Vagina (tissue), 2 donors: ENCODE measurements at regions not wholly inside any gene's neighbourhood (a gene's known extent, or its start where the extent isn't known, plus 50 kb on each side); places are given as distances from the start of the nearest gene placed in this dataset.
A peak's percentile ranks its signal among the peaks of the same experiment; 100 is the strongest.

Experiments used
- DNase-seq, 2 donors: peaks; one replicate each; pipeline ENCODE4 v3.0.0-alpha.2; 2017; ENCODE audit errors: extremely low spot score in 2 of 2
- H3K27ac ChIP-seq: fragments of 200-600 bp; sonication (generic); one replicate; pipeline ENCODE4 v1.5.1; 2019
- H3K27me3 ChIP-seq: fragments of 200-600 bp; sonication (generic); one replicate; pipeline ENCODE4 v1.5.1; 2019
- H3K36me3 ChIP-seq, 2 donors: fragments of 200-600 bp; sonication (generic); one replicate each; pipeline ENCODE4 v1.5.1; 2017 to 2019
- H3K4me1 ChIP-seq: fragments of 200-600 bp; sonication (generic); one replicate; pipeline ENCODE4 v1.5.1; 2019
- H3K4me3 ChIP-seq, 2 donors: fragments of 200-600 bp; sonication (generic); 1 replicate in 1 of 2; 2 replicates in 1 of 2; pipeline ENCODE4 v1.5.1; 2016 to 2019
- H3K9me3 ChIP-seq: fragments of 200-600 bp; sonication (generic); one replicate; pipeline ENCODE4 v1.5.1; 2019
- POLR2A ChIP-seq, 2 donors: fragments of 450-650 bp; IDR thresholded peaks; one replicate each; pipeline ENCODE4 v1.6.1; 2017; ENCODE audit warnings: antibody characterized with exemption in 2 of 2, mild to moderate bottlenecking in 2 of 2, moderate library complexity in 2 of 2
- POLR2AphosphoS5 ChIP-seq, 2 donors: sonication (generic); formaldehyde crosslinking; IDR thresholded peaks; one replicate each; pipeline ENCODE4 v1.9.0; 2017; ENCODE audit warnings: antibody characterized with exemption in 2 of 2, mild to moderate bottlenecking in 2 of 2, low read depth in 1 of 2; ENCODE audit not compliant: insufficient read depth in 1 of 2
- intact Hi-C: fragments of 100-400 bp; cut with DNase I; formaldehyde crosslinking; loops from one replicate; pipeline ENCODE4 v1.15.1; 2023
- TF ChIP-seq, protein P1 (sequence below), 3 experiments: fragments of 450-650 bp in 2 of 3; fragments of 200-600 bp in 1 of 3; sonication (generic) in 1 of 3; IDR thresholded peaks; one replicate each; pipeline ENCODE4 v1.5.1; 2017 to 2019; ENCODE audit warnings: antibody characterized with exemption in 3 of 3, mild to moderate bottlenecking in 2 of 3, moderate library complexity in 2 of 3

DNA sequence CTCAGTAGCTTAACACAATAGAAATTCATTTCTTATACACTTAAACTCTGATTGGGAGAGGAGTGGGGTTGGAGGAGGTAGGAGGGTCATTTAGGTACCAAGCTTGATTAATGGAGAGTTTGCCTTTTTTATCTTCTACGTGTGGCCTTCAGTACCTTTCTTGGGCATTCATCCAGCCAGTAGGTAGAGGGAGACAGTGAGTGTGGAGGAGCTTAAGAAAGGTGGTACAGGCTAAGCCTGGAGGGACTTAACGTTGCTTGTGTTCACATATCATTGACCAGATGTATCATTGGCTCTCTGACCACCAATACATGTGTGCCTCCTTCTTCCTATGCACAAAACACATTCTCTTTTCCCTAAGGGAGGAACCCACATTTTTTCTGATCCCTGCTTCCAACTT lies 232.9 kb upstream of the CRY1 start:
- Histone ChIP-seq H3K36me3 (no peaks in the 10 kb centered on the region), H3K9me3 (no peaks in the 10 kb centered on the region), H3K4me3 (no peak overlapping the region), H3K27ac (no peak overlapping the region), H3K4me1 (peaks cover 4% of the 10 kb centered on the region), H3K27me3 (no peaks in the 10 kb centered on the region)
- intact Hi-C loops, result no loop called here
- DNase-seq, result no peak
- TF ChIP-seq POLR2A (IDR thresholded peaks at IDR 0.05), result no peak
- TF ChIP-seq, protein P1, sequence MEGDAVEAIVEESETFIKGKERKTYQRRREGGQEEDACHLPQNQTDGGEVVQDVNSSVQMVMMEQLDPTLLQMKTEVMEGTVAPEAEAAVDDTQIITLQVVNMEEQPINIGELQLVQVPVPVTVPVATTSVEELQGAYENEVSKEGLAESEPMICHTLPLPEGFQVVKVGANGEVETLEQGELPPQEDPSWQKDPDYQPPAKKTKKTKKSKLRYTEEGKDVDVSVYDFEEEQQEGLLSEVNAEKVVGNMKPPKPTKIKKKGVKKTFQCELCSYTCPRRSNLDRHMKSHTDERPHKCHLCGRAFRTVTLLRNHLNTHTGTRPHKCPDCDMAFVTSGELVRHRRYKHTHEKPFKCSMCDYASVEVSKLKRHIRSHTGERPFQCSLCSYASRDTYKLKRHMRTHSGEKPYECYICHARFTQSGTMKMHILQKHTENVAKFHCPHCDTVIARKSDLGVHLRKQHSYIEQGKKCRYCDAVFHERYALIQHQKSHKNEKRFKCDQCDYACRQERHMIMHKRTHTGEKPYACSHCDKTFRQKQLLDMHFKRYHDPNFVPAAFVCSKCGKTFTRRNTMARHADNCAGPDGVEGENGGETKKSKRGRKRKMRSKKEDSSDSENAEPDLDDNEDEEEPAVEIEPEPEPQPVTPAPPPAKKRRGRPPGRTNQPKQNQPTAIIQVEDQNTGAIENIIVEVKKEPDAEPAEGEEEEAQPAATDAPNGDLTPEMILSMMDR (IDR thresholded peaks at IDR 0.05), result no peak
- no peak for TF ChIP-seq POLR2AphosphoS5 (IDR thresholded peaks at IDR 0.05; ENCODE audit: insufficient read depth in 1 of 2, low read depth in 1 of 2)

DNA sequence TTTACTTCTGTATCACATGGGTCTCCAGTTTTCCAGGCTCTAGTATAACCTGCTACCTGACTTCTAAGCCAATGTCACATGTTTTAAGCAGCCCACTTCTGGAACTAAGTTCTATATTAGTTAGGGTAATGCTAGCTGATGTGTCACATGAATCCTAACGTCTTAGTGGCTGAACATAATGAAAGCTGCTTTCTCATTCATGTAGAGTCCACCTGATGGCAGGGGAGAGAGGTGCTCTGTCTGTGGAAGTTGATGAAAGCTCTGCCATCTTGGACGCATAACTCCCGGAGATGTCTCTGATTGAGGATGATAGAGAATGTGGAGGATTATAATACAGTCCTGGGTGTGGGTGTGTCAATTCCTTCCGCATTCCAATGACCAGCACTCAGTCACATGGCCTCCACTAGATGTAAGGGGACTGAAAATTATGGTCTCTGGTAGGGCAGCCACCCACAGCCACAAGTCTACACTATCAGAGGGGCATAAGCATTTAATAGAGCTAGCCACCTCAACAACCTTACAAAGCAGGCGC lies 234.4 kb upstream of the CRY1 start:
- no peaks in the 10 kb centered on the region for H3K36me3 ChIP-seq
- H3K27me3 ChIP-seq, result no peaks in the 10 kb centered on the region
- H3K4me3 ChIP-seq, result no peak overlapping the region
- intact Hi-C loops, result no loop called here
- H3K9me3 ChIP-seq, result no peaks in the 10 kb centered on the region
- DNase-seq, result no peak
- TF ChIP-seq POLR2AphosphoS5 (IDR thresholded peaks at IDR 0.05; ENCODE audit: insufficient read depth in 1 of 2, low read depth in 1 of 2) (no peak), POLR2A (IDR thresholded peaks at IDR 0.05) (no peak)
- TF ChIP-seq, protein P1 (IDR thresholded peaks at IDR 0.05), result no peak
- H3K4me1 ChIP-seq, result no peaks in the 10 kb centered on the region
- no peak overlapping the region for H3K27ac ChIP-seq

DNA sequence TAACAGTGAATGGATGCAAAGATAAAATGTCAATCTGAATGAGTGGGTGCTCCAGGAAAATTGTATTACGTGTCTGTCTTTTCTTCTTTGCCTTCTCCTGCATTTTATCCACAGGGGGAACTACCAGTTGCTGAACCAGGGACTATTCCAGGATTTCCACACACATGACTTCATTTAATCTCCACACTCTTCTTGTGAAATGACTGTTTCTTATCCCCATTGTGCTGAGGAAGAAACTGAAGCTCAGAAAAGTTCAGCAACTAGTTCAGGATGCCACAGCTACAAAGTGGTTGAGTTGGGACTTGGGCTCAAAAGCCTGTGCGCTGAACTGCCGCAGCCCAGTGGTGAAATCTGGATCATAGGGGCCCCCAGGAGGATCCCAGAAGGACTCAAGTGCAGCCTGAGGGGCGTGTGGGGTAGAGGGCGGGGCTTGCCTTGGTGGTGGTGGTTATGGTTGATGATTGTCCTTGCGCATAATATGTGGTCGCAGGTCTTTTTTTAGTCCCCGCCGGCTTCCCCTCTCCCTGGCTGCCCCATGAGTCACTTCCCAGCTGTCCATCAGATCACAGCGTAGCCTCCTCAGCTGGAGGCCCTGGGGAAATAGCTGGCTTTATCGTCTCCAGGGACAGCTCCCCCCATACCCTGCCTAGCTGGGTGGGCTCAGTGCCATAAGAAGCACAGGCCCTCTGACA lies 235.2 kb upstream of the CRY1 start:
- H3K36me3 ChIP-seq, result no peaks in the 10 kb centered on the region
- intact Hi-C loops, result no loop called here
- TF ChIP-seq, protein P1 (IDR thresholded peaks at IDR 0.05), result no peak
- no peak for TF ChIP-seq POLR2A (IDR thresholded peaks at IDR 0.05)
- TF ChIP-seq POLR2AphosphoS5 (IDR thresholded peaks at IDR 0.05; ENCODE audit: insufficient read depth in 1 of 2, low read depth in 1 of 2), result no peak
- no peaks in the 10 kb centered on the region for H3K4me1 ChIP-seq
- H3K27me3 ChIP-seq, result no peaks in the 10 kb centered on the region
- no peaks in the 10 kb centered on the region for H3K9me3 ChIP-seq
- H3K4me3 ChIP-seq, result no peak overlapping the region
- H3K27ac ChIP-seq, result no peak overlapping the region
- no peak for DNase-seq

DNA sequence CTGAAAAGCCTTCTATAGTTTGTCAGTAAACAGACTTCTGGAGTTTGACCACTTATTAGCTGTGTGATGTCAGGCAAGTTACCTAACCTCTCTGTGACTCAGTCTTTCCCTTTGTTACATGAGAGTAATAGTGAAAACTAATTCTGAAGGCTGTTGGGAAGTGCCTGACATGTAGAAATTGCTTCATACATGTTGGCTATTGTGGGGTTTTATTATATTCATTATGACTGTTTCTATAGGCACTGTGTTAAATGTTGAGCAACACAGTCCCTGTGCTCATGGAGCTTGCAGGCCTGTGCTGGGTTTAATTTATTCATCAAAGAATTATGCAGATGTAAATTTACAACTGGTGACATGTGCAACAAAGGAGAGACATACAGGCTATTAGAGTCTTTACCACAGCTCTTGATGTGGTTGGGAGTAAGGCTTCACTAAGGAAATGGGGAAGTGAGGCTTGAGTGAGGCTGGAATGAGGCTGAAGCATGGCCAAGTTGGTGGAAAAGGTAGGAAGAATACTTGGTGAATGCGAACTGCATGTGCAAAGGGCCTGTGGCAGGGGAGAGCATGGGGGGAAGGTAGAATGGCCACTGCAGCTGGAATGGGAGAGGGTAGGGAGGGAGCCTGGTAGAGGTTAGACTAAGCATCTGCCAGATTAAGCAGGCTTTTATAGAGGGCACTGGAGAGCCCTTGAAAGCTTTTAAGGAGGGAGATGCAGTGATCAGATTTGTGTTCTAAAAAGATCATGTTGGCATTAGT lies 236.4 kb upstream of the CRY1 start:
- no peaks in the 10 kb centered on the region for H3K9me3 ChIP-seq
- no peaks in the 10 kb centered on the region for H3K36me3 ChIP-seq
- DNase-seq, result no peak
- no peak overlapping the region for H3K27ac ChIP-seq
- peak in 1 of 2 donors; percentile 28 for TF ChIP-seq POLR2AphosphoS5 (IDR thresholded peaks at IDR 0.05; ENCODE audit: insufficient read depth in 1 of 2, low read depth in 1 of 2)
- TF ChIP-seq, protein P1 (IDR thresholded peaks at IDR 0.05), result no peak
- no peaks in the 10 kb centered on the region for H3K27me3 ChIP-seq
- H3K4me3 ChIP-seq, result no peak overlapping the region
- intact Hi-C loops, result no loop called here
- no peaks in the 10 kb centered on the region for H3K4me1 ChIP-seq
